ENCODE measurements at regions not wholly inside any gene's neighbourhood (a gene's known extent, or its start where the extent isn't known, plus 50 kb on each side); places are given as distances from the start of the nearest gene placed in this dataset.

DNA sequence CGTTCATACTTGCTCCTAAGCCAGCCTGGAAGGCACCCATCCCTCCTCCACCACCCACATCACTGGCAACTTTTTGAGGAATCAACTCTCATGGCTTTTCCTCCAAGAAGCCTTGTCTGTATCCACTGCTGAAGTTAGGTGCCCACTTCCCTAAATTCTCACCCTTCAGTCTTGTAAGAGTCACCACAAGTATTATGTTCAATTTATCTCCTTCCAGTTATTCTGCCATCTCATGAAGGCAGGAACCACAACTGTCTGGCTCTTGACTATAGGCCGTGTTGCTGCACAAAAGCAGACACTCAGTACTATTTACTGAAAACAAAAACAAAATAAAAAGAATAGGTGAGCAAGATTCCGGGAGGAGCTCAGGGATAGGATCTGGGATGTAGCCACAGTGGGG is 234.8 kb downstream of the CYRIA start:
- H3K4me2 ChIP-seq (ENCODE audit: low read depth, low read length, poor library complexity, severe bottlenecking), result no peak overlapping the region
- no peak overlapping the region for H3K27ac ChIP-seq (ENCODE audit: low read depth, low read length)
- H3K9me3 ChIP-seq (ENCODE audit: insufficient read depth, low read length), result no peaks in the 10 kb centered on the region
- no peak for TF ChIP-seq CTCF (IDR thresholded peaks at IDR 0.05; ENCODE audit: insufficient read depth, low read length, poor library complexity, severe bottlenecking)
- TF ChIP-seq EZH2phosphoT487 (conservative IDR thresholded peaks at IDR 0.05; ENCODE audit: low read length), result no peak
- no peaks in the 10 kb centered on the region for H3K36me3 ChIP-seq (ENCODE audit: low read length)
- no peaks in the 10 kb centered on the region for H3F3A ChIP-seq (ENCODE audit: insufficient read depth)
- H3K27me3 ChIP-seq (ENCODE audit: low read length), result no peaks in the 10 kb centered on the region
- no peaks in the 10 kb centered on the region for H4K20me1 ChIP-seq (ENCODE audit: low read depth, low read length)
- no peaks in the 10 kb centered on the region for H3K79me2 ChIP-seq (ENCODE audit: insufficient read depth, low read length)
- no peak overlapping the region for H2AFZ ChIP-seq (ENCODE audit: low read depth, low read length, severe bottlenecking)
- H3K9me2 ChIP-seq (replicated peaks; ENCODE audit: insufficient read depth, low read length), result no peaks in the 10 kb centered on the region
- H3K4me3 ChIP-seq (ENCODE audit: insufficient read depth, low read length, poor library complexity, severe bottlenecking), result no peak overlapping the region
- H3K9ac ChIP-seq (ENCODE audit: low read length), result no peak overlapping the region

GRCh38 chr2:16429431-16430145 is 236.0 kb downstream of the CYRIA start:
- H2AFZ ChIP-seq (ENCODE audit: low read depth, low read length, severe bottlenecking), result no peak overlapping the region
- no peaks in the 10 kb centered on the region for H3K9me3 ChIP-seq (ENCODE audit: insufficient read depth, low read length)
- no peaks in the 10 kb centered on the region for H3K79me2 ChIP-seq (ENCODE audit: insufficient read depth, low read length)
- H3K4me2 ChIP-seq (ENCODE audit: low read depth, low read length, poor library complexity, severe bottlenecking), result no peak overlapping the region
- no peak overlapping the region for H3K27ac ChIP-seq (ENCODE audit: low read depth, low read length)
- H3K4me3 ChIP-seq (ENCODE audit: insufficient read depth, low read length, poor library complexity, severe bottlenecking), result no peak overlapping the region
- H3K9ac ChIP-seq (ENCODE audit: low read length), result no peak overlapping the region
- H4K20me1 ChIP-seq (ENCODE audit: low read depth, low read length), result no peaks in the 10 kb centered on the region
- no peaks in the 10 kb centered on the region for H3K9me2 ChIP-seq (replicated peaks; ENCODE audit: insufficient read depth, low read length)
- no peaks in the 10 kb centered on the region for H3K36me3 ChIP-seq (ENCODE audit: low read length)
- no peaks in the 10 kb centered on the region for H3F3A ChIP-seq (ENCODE audit: insufficient read depth)
- TF ChIP-seq EZH2phosphoT487 (conservative IDR thresholded peaks at IDR 0.05; ENCODE audit: low read length), result no peak
- TF ChIP-seq CTCF (IDR thresholded peaks at IDR 0.05; ENCODE audit: insufficient read depth, low read length, poor library complexity, severe bottlenecking), result no peak
- no peaks in the 10 kb centered on the region for H3K27me3 ChIP-seq (ENCODE audit: low read length)

DNA sequence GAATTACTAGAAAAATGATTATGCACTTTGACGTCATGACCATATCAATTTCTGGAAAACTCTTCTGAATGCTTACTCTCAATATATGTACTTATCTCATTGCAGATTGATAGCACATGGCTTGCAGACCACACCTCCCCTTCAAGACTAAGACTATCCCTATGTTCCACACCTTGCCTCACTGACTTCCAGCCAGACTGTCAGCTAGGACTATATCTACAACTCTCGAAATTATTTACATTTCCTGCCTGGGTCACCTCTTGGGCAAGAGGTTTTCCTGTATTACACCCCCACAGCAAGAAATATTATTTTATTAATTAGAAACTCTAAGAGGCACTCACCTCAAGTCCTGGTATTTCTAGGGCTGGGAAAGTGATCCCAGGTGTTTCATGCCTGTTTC is 236.6 kb downstream of the CYRIA start:
- TF ChIP-seq CTCF (IDR thresholded peaks at IDR 0.05; ENCODE audit: insufficient read depth, low read length, poor library complexity, severe bottlenecking) (no peak), EZH2phosphoT487 (conservative IDR thresholded peaks at IDR 0.05; ENCODE audit: low read length) (no peak)
- no peak overlapping the region for H2AFZ ChIP-seq (ENCODE audit: low read depth, low read length, severe bottlenecking)
- no peaks in the 10 kb centered on the region for H3K9me2 ChIP-seq (replicated peaks; ENCODE audit: insufficient read depth, low read length)
- no peaks in the 10 kb centered on the region for H3K36me3 ChIP-seq (ENCODE audit: low read length)
- H3F3A ChIP-seq (ENCODE audit: insufficient read depth), result no peaks in the 10 kb centered on the region
- H3K9me3 ChIP-seq (ENCODE audit: insufficient read depth, low read length), result no peaks in the 10 kb centered on the region
- no peaks in the 10 kb centered on the region for H3K79me2 ChIP-seq (ENCODE audit: insufficient read depth, low read length)
- H3K9ac ChIP-seq (ENCODE audit: low read length), result no peak overlapping the region
- no peak overlapping the region for H3K4me2 ChIP-seq (ENCODE audit: low read depth, low read length, poor library complexity, severe bottlenecking)
- no peak overlapping the region for H3K27ac ChIP-seq (ENCODE audit: low read depth, low read length)
- no peak overlapping the region for H3K4me3 ChIP-seq (ENCODE audit: insufficient read depth, low read length, poor library complexity, severe bottlenecking)
- no peaks in the 10 kb centered on the region for H3K27me3 ChIP-seq (ENCODE audit: low read length)
- no peaks in the 10 kb centered on the region for H4K20me1 ChIP-seq (ENCODE audit: low read depth, low read length)
